H1 (cell line): ENCODE measurements at regions not wholly inside any gene's neighbourhood (a gene's known extent, or its start where the extent isn't known, plus 50 kb on each side); places are given as distances from the start of the nearest gene placed in this dataset.

ENCODE experiments used
- CTCF ChIA-PET: fragments of 300-600 bp; sonication (Branson Sonifier 250); formaldehyde crosslinking; loops from one replicate; lab custom pipeline; 2021; ENCODE audit not compliant: partially characterized antibody; lab: Charles Lee
- POLR2A ChIA-PET: fragments of 300-600 bp; sonication (Branson Sonifier 250); formaldehyde crosslinking; loops from one replicate; lab custom pipeline; 2021; ENCODE audit warnings: inconsistent platforms; ENCODE audit not compliant: partially characterized antibody; lab: Charles Lee
- DNase-seq, 2 experiments: peaks; one replicate each; pipeline versions ENCODE4 v3.0.0 to v3.0.0-alpha.2; 2010 to 2022; ENCODE audit warnings: low spot score in 2 of 2, low read depth in 1 of 2, mixed read lengths in 1 of 2
- FAIRE-seq: peaks from 2 replicates; lab custom pipeline; 2011; peaks lifted over from hg19 to GRCh38; lab: Jason Lieb, UNC
- H2AFZ ChIP-seq: 2 replicates; pipeline ENCODE4 v1.8.1; 2012; ENCODE audit warnings: low read length, inconsistent platforms
- H2AK5ac ChIP-seq: 2 replicates; pipeline ENCODE4 v1.6.1; 2013; ENCODE audit warnings: low read depth, low read length
- H2BK120ac ChIP-seq: replicated peaks from 2 replicates; pipeline ENCODE3; 2013; ENCODE audit warnings: low read depth, low read length, inconsistent platforms
- H2BK12ac ChIP-seq: 2 replicates; pipeline ENCODE4 v1.6.1; 2013; ENCODE audit warnings: low read depth, low read length
- H2BK15ac ChIP-seq: 2 replicates; pipeline ENCODE4 v1.6.1; 2013; ENCODE audit warnings: low read length
- H2BK20ac ChIP-seq: 2 replicates; pipeline ENCODE4 v1.6.1; 2013; ENCODE audit warnings: low read length
- H2BK5ac ChIP-seq: 2 replicates; pipeline ENCODE4 v1.6.1; 2013; ENCODE audit warnings: low read depth, low read length
- H3K14ac ChIP-seq: 2 replicates; pipeline ENCODE4 v1.6.1; 2013; ENCODE audit warnings: inconsistent platforms; ENCODE audit not compliant: insufficient read length
- H3K18ac ChIP-seq: 2 replicates; pipeline ENCODE4 v1.6.1; 2013; ENCODE audit warnings: low read length; ENCODE audit errors: extremely low read depth
- H3K23ac ChIP-seq: 2 replicates; pipeline ENCODE4 v1.6.1; 2013; ENCODE audit warnings: inconsistent platforms; ENCODE audit not compliant: insufficient read length
- H3K23me2 ChIP-seq: 2 replicates; pipeline ENCODE4 v1.6.1; 2013; ENCODE audit warnings: low read depth, low read length
- H3K27ac ChIP-seq: 2 replicates; pipeline ENCODE4 v1.6.1; 2011; ENCODE audit warnings: low read depth, low read length, inconsistent platforms
- H3K27me3 ChIP-seq, 4 experiments: replicated peaks in 1 of 4; 1 replicate in 1 of 4; 2 replicates in 3 of 4; pipeline versions ENCODE4 v1.6.1 to v1.8.1; 2011 to 2013; ENCODE audit warnings: low read length in 3 of 4, mild to moderate bottlenecking in 3 of 4, inconsistent platforms in 2 of 4, mixed read lengths in 2 of 4, moderate library complexity in 1 of 4; ENCODE audit not compliant: control insufficient read depth in 3 of 4, insufficient read depth in 3 of 4; ENCODE audit errors: extremely low read depth in 1 of 4
- H3K36me3 ChIP-seq, 4 experiments: 2 replicates each; pipeline versions ENCODE4 v1.6.1 to v1.8.1; 2011 to 2013; ENCODE audit warnings: mild to moderate bottlenecking in 4 of 4, low read length in 3 of 4, moderate library complexity in 2 of 4, control low read depth in 1 of 4, inconsistent platforms in 1 of 4; ENCODE audit not compliant: insufficient read depth in 4 of 4, control insufficient read depth in 2 of 4
- H3K4ac ChIP-seq: replicated peaks from 2 replicates; pipeline ENCODE3; 2013; ENCODE audit warnings: low read length, low read depth, mixed read lengths, inconsistent platforms; ENCODE audit not compliant: insufficient read length
- H3K4me1 ChIP-seq, 4 experiments: replicated peaks in 1 of 4; 1 replicate in 1 of 4; 2 replicates in 3 of 4; pipeline versions ENCODE4 v1.6.1 to v1.8.1; 2011 to 2013; ENCODE audit warnings: low read length in 3 of 4, inconsistent platforms in 2 of 4, mixed read lengths in 1 of 4; ENCODE audit not compliant: insufficient read depth in 4 of 4, control insufficient read depth in 3 of 4
- H3K4me2 ChIP-seq, 2 experiments: 2 replicates each; pipeline versions ENCODE4 v1.6.1 to v1.8.1; 2011 to 2013; ENCODE audit warnings: low read depth in 2 of 2, low read length in 2 of 2, control low read depth in 1 of 2, inconsistent platforms in 1 of 2, mild to moderate bottlenecking in 1 of 2; ENCODE audit not compliant: insufficient read depth in 1 of 2
- H3K4me3 ChIP-seq, 4 experiments: fragments of 200-600, 300-600 bp in 1 of 4; sonication (generic), shearing (Covaris generic), sonication (Bioruptor Twin) in 1 of 4; 2 replicates each; pipeline versions ENCODE4 v1.5.1 to v1.8.1; 2011 to 2016; ENCODE audit warnings: low read length in 4 of 4, low read depth in 3 of 4, control low read depth in 2 of 4, inconsistent platforms in 2 of 4, mild to moderate bottlenecking in 2 of 4, mixed read lengths in 1 of 4, moderate library complexity in 1 of 4; ENCODE audit not compliant: insufficient read depth in 2 of 4; ENCODE audit errors: extremely low read depth in 1 of 4
- H3K56ac ChIP-seq: replicated peaks from 2 replicates; pipeline ENCODE3; 2013; ENCODE audit warnings: low read depth, mild to moderate bottlenecking, mixed read lengths, low read length, inconsistent platforms; ENCODE audit not compliant: insufficient read length
- H3K79me1 ChIP-seq: 2 replicates; pipeline ENCODE4 v1.6.1; 2013; ENCODE audit warnings: low read depth, low read length, control low read depth
- H3K79me2 ChIP-seq, 2 experiments: 2 replicates each; pipeline versions ENCODE4 v1.6.1 to v1.8.1; 2012 to 2013; ENCODE audit warnings: low read length in 2 of 2, mild to moderate bottlenecking in 2 of 2, inconsistent platforms in 1 of 2; ENCODE audit not compliant: insufficient read depth in 2 of 2, control insufficient read depth in 1 of 2
- H3K9ac ChIP-seq, 4 experiments: replicated peaks in 1 of 4; 1 replicate in 1 of 4; 2 replicates in 3 of 4; pipeline versions ENCODE4 v1.6.1 to v1.8.1; 2011 to 2013; ENCODE audit warnings: low read depth in 3 of 4, low read length in 3 of 4, control low read depth in 2 of 4, mild to moderate bottlenecking in 2 of 4, moderate library complexity in 2 of 4, inconsistent platforms in 1 of 4; ENCODE audit errors: extremely low read depth in 1 of 4
- H3K9me3 ChIP-seq, 2 experiments: 2 replicates each; pipeline versions ENCODE4 v1.6.1 to v1.8.1; 2012 to 2013; ENCODE audit warnings: mild to moderate bottlenecking in 2 of 2, moderate library complexity in 2 of 2, control low read depth in 1 of 2, inconsistent platforms in 1 of 2, low read depth in 1 of 2, low read length in 1 of 2, mixed read lengths in 1 of 2; ENCODE audit not compliant: insufficient read depth in 2 of 2
- H4K20me1 ChIP-seq, 2 experiments: replicated peaks in 1 of 2; 2 replicates each; pipeline versions ENCODE3 to v1.8.1; 2011 to 2013; ENCODE audit warnings: inconsistent platforms in 2 of 2, low read length in 2 of 2, mild to moderate bottlenecking in 1 of 2; ENCODE audit not compliant: insufficient read depth in 2 of 2, control insufficient read depth in 1 of 2
- H4K5ac ChIP-seq: 2 replicates; pipeline ENCODE4 v1.6.1; 2013; ENCODE audit warnings: low read length, low read depth, mixed read lengths, inconsistent platforms; ENCODE audit not compliant: insufficient read length
- H4K8ac ChIP-seq: 2 replicates; pipeline ENCODE4 v1.8.0; 2013; ENCODE audit warnings: mild to moderate bottlenecking, moderate library complexity, low read length, inconsistent platforms; ENCODE audit not compliant: insufficient read depth; ENCODE audit errors: extremely low read depth
- H4K91ac ChIP-seq: replicated peaks from 2 replicates; pipeline ENCODE3; 2013; ENCODE audit warnings: low read length, mixed read lengths, inconsistent platforms; ENCODE audit not compliant: insufficient read length
- EP300 ChIP-seq, 2 experiments: IDR thresholded peaks; 1 replicate in 1 of 2; 2 replicates in 1 of 2; pipeline ENCODE4 v1.6.1; 2011 to 2012; ENCODE audit warnings: low read depth in 2 of 2, low read length in 2 of 2, mild to moderate bottlenecking in 2 of 2, borderline replicate concordance in 1 of 2, inconsistent platforms in 1 of 2, moderate library complexity in 1 of 2
- SP2 ChIP-seq: IDR thresholded peaks from 2 replicates; pipeline ENCODE4 v1.6.1; 2012; ENCODE audit warnings: mild to moderate bottlenecking, low read length, inconsistent platforms
- TAF1 ChIP-seq: IDR thresholded peaks from 2 replicates; pipeline ENCODE4 v1.6.1; 2011; ENCODE audit warnings: mild to moderate bottlenecking, low read depth, low read length
- WGBS, 2 experiments: shearing (Covaris generic) in 1 of 2; methylation state at CpG; one replicate each; pipeline versions ENCODE4 v1.1.6 to v1.1.7; 2013 to 2015; ENCODE audit warnings: low lambda C conversion rate in 2 of 2, mixed read lengths in 2 of 2, inconsistent platforms in 1 of 2, low coverage in 1 of 2, missing lambda C conversion rate in 1 of 2; ENCODE audit not compliant: insufficient replicate concordance in 2 of 2, insufficient coverage in 1 of 2, insufficient read length in 1 of 2; ENCODE audit errors: extremely low coverage in 1 of 2, missing lambda C conversion rate in 1 of 2; 5-methylcytosine and 5-hydroxymethylcytosine counted together

- 0 out of 4 replicates have a peak, but pooled peaks cover 0 to 2% of the 10 kb centered on the region in 2 experiments for H3K9me3 ChIP-seq
- no peak for FAIRE-seq
- no peak overlapping the region for H2BK12ac ChIP-seq
- H3K27me3 ChIP-seq: no peaks in the 10 kb centered on the region
- H2BK5ac ChIP-seq: no peak overlapping the region
- ChIA-PET CTCF (interaction anchor here (1.7 to 2.4 kb wide), 3 partner anchors 14 to 81 kb away, joined by 4 to 17 read pairs (median 12); no protein-coding TSS in a partner anchor), POLR2A (no interaction called here)
- no peaks in the 10 kb centered on the region for H3K79me2 ChIP-seq
- no peak overlapping the region for H4K5ac ChIP-seq
- DNase-seq: peak in 1 of 2 experiments; percentile 8
- no peak overlapping the region for H2BK15ac ChIP-seq
- no peak overlapping the region for H3K56ac ChIP-seq
- H3K23ac ChIP-seq: no peak overlapping the region
- no peak overlapping the region for H2BK20ac ChIP-seq
- H2AK5ac ChIP-seq: no peak overlapping the region
- H3K4me1 ChIP-seq: no peaks in the 10 kb centered on the region
- H4K91ac ChIP-seq: no peak overlapping the region
- H3K4me2 ChIP-seq: no peak overlapping the region
- no peaks in the 10 kb centered on the region for H3K79me1 ChIP-seq
- no peak overlapping the region for H3K4ac ChIP-seq
- H3K9ac ChIP-seq: no peak overlapping the region
- H4K20me1 ChIP-seq: no peaks in the 10 kb centered on the region
- TF ChIP-seq EP300 (IDR thresholded peaks at IDR 0.05; ENCODE audit: borderline replicate concordance in 1 of 2, low read depth in 2 of 2, low read length in 2 of 2) (no peak), TAF1 (no peak), SP2 (no peak)
- 97% methylated on average over 3 of the region's 3 CpGs; no CpG with 5 or more reads in 1 of the 2 experiments for WGBS, 2 experiments
- H3K4me3 ChIP-seq: no peak overlapping the region
- H3K14ac ChIP-seq: no peak overlapping the region
- H2AFZ ChIP-seq: no peak overlapping the region
- no peak overlapping the region for H2BK120ac ChIP-seq
- no peaks in the 10 kb centered on the region for H3K36me3 ChIP-seq
- no peak overlapping the region for H4K8ac ChIP-seq
- no peak overlapping the region for H3K27ac ChIP-seq
- no peak overlapping the region for H3K18ac ChIP-seq
- H3K23me2 ChIP-seq: no peaks in the 10 kb centered on the region
These were observed 91.9 kb upstream of the NXT1 start for GRCh38 chr20:23258747-23259121.
